Kidney (tissue), 13 donors: ENCODE measurements at regions not wholly inside any gene's neighbourhood (a gene's known extent, or its start where the extent isn't known, plus 50 kb on each side); places are given as distances from the start of the nearest gene placed in this dataset.

Source experiments
- DNase-seq, 5 donors: peaks; one replicate each; pipeline ENCODE4 v3.0.0-alpha.2; 2013 to 2020
- FAIRE-seq: peaks from 2 replicates; lab custom pipeline; 2012; peaks lifted over from hg19 to GRCh38; lab: Jason Lieb, UNC
- H3K27ac ChIP-seq, 2 donors: one replicate each; pipeline ENCODE4 v1.7.0; 2013; ENCODE audit warnings: low read depth in 2 of 2, low read length in 2 of 2, inconsistent platforms in 1 of 2
- H3K27me3 ChIP-seq: one replicate; pipeline ENCODE4 v1.7.1; 2013; ENCODE audit warnings: low read length, inconsistent platforms; ENCODE audit not compliant: control insufficient read depth, insufficient read depth
- H3K36me3 ChIP-seq, 3 donors: one replicate each; pipeline versions ENCODE4 v1.7.0 to v1.7.1; 2013; ENCODE audit warnings: low read length in 3 of 3, control low read depth in 1 of 3, inconsistent platforms in 1 of 3; ENCODE audit not compliant: insufficient read depth in 3 of 3, control insufficient read depth in 2 of 3
- H3K4me1 ChIP-seq, 3 donors: one replicate each; pipeline versions ENCODE4 v1.7.0 to v1.7.1; 2013; ENCODE audit warnings: low read length in 3 of 3, inconsistent platforms in 1 of 3, low read depth in 1 of 3; ENCODE audit not compliant: control insufficient read depth in 2 of 3, insufficient read depth in 2 of 3
- H3K4me3 ChIP-seq, 3 donors: one replicate each; pipeline versions ENCODE4 v1.7.0 to v1.8.1; 2013; ENCODE audit warnings: low read length in 3 of 3, control low read depth in 1 of 3, inconsistent platforms in 1 of 3
- H3K9ac ChIP-seq, 3 donors: one replicate each; pipeline versions ENCODE4 v1.7.0 to v1.7.1; 2013; ENCODE audit warnings: low read length in 3 of 3, control low read depth in 1 of 3, inconsistent platforms in 1 of 3
- H3K9me3 ChIP-seq, 3 donors: one replicate each; pipeline versions ENCODE4 v1.7.0 to v1.7.1; 2013; ENCODE audit warnings: low read length in 3 of 3, control low read depth in 1 of 3, inconsistent platforms in 1 of 3; ENCODE audit not compliant: control insufficient read depth in 2 of 3, insufficient read depth in 1 of 3
- CTCF ChIP-seq: IDR thresholded peaks from 3 replicates; pipeline ENCODE4 v1.5.1; 2012; ENCODE audit warnings: mild to moderate bottlenecking, moderate library complexity, borderline replicate concordance; ENCODE audit not compliant: insufficient read depth; ENCODE audit errors: extremely low read depth
- intact Hi-C: fragments of 100-400 bp; cut with DNase I; formaldehyde crosslinking; loops from one replicate; pipeline ENCODE4 v1.11.1; 2022
- donor health status: control.
- donor health status: control.
- donor health status: control.
- donor health status: control.
- donor health status: control.
- donor health status: DM: yes; HTN: yes; CAD: no.
- donor health status: Normal renal cell carcinoma (clear cell type).

- H3K9ac ChIP-seq = no peak overlapping the region
- FAIRE-seq = no peak
- no peaks in the 10 kb centered on the region for H3K36me3 ChIP-seq
- no peak for TF ChIP-seq CTCF
- no peaks in the 10 kb centered on the region for H3K27me3 ChIP-seq
- H3K4me1 ChIP-seq = no peaks in the 10 kb centered on the region
- H3K9me3 ChIP-seq = no peaks in the 10 kb centered on the region
- DNase-seq = no peak
- H3K27ac ChIP-seq = no peak overlapping the region
- no peak overlapping the region for H3K4me3 ChIP-seq
- intact Hi-C loops = no loop called here
Measured at GRCh38 chr3:87895983-87896382, 162.8 kb downstream of the CGGBP1 start.

DNA sequence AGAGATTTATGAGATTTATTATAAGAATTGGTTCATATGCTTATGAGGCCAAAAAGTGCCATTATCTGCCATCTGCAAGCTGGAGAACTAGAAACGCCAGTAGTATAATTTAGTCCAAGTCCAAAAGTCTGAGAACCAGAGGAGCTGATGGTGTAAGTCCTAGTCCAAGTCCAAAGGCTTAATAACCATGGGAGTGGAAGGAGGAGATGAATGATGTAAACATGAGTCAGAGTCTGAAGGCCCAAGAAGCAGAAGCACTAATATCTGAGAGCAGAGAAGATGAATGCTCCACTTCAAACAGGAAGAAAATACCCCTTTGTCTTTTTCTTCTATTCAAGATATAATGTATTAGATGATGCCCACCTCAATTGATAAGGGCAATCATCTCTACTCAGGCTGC, 185.7 kb downstream of the CGGBP1 start:
- no peak for TF ChIP-seq CTCF
- Histone ChIP-seq H3K4me1 (no peaks in the 10 kb centered on the region), H3K9ac (no peak overlapping the region), H3K27me3 (no peaks in the 10 kb centered on the region), H3K9me3 (peaks cover 0 to 7% (median 0%) of the 10 kb centered on the region in 3 donors), H3K4me3 (no peak overlapping the region), H3K36me3 (no peaks in the 10 kb centered on the region), H3K27ac (no peak overlapping the region)
- intact Hi-C loops = no loop called here
- no peak for DNase-seq
- FAIRE-seq = no peak

DNA sequence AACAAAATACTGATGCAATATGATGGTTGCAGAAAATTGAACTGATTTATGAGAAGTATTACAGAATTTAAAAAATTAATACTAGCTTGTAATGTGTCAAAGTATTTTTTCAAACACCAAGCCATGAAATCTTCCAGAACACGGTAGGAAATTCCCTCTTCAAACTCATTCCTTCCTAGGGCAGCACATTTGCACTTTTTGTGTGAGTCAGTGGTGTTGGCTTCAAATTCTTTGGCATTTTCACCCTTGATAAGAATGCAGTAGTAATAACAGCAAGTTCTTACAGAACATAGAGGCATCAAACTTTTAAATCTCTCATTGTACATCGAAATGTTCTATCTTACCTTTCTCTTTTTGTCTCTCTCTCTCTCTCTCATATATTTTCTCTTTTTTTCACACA, 191.8 kb downstream of the CGGBP1 start:
- TF ChIP-seq CTCF = no peak
- DNase-seq = no peak
- no peaks in the 10 kb centered on the region for H3K36me3 ChIP-seq

GRCh38 chr3:87856126-87856525, 202.7 kb downstream of the CGGBP1 start:
- H3K4me1 ChIP-seq = no peaks in the 10 kb centered on the region
- DNase-seq (no peak), FAIRE-seq (peak; percentile 3)
- H3K4me3 ChIP-seq = no peak overlapping the region
- no peak overlapping the region for H3K27ac ChIP-seq
- H3K36me3 ChIP-seq = no peaks in the 10 kb centered on the region
- no peak overlapping the region for H3K9ac ChIP-seq
- no peaks in the 10 kb centered on the region for H3K9me3 ChIP-seq
- intact Hi-C loops = no loop called here
- no peak for TF ChIP-seq CTCF
- no peaks in the 10 kb centered on the region for H3K27me3 ChIP-seq

More for the DNA sequence above, 191.8 kb downstream of the CGGBP1 start:
- H3K9ac ChIP-seq = no peak overlapping the region
- no peak overlapping the region for H3K4me3 ChIP-seq
- no peak overlapping the region for H3K27ac ChIP-seq
- FAIRE-seq = no peak
- H3K4me1 ChIP-seq = no peaks in the 10 kb centered on the region
- H3K27me3 ChIP-seq = no peaks in the 10 kb centered on the region
- no peaks in the 10 kb centered on the region for H3K9me3 ChIP-seq
- intact Hi-C loops = no loop called here
